Hepatocyte (in vitro differentiated cells): ENCODE measurements at regions not wholly inside any gene's neighbourhood (a gene's known extent, or its start where the extent isn't known, plus 50 kb on each side); places are given as distances from the start of the nearest gene placed in this dataset.

Source experiments
- DNase-seq: peaks from one replicate; pipeline ENCODE4 v3.0.0-alpha.2; 2016; ENCODE audit warnings: low spot score
- H2AFZ ChIP-seq: fragments of 200-600 bp; sonication (generic); 2 replicates; pipeline ENCODE4 v1.6.0; 2016; ENCODE audit warnings: antibody characterized with exemption, mild to moderate bottlenecking
- H3K27ac ChIP-seq: fragments of 200-600 bp; sonication (generic); 2 replicates; pipeline ENCODE4 v1.5.1; 2016; ENCODE audit warnings: mild to moderate bottlenecking
- H3K27me3 ChIP-seq: fragments of 200-600 bp; sonication (generic); 2 replicates; pipeline ENCODE4 v1.6.1; 2016
- H3K36me3 ChIP-seq: fragments of 200-600 bp; sonication (generic); replicated peaks from 2 replicates; pipeline ENCODE4 v1.5.1; 2016; ENCODE audit warnings: low read depth; ENCODE audit not compliant: insufficient read depth
- H3K4me1 ChIP-seq: fragments of 200-600 bp; sonication (generic); 2 replicates; pipeline ENCODE4 v1.5.1; 2016; ENCODE audit warnings: mild to moderate bottlenecking, moderate library complexity; ENCODE audit not compliant: insufficient read depth
- H3K4me2 ChIP-seq: fragments of 200-600 bp; sonication (generic); 2 replicates; pipeline ENCODE4 v1.6.0; 2016
- H3K4me3 ChIP-seq: fragments of 200-600 bp; sonication (generic); 2 replicates; pipeline ENCODE4 v1.5.1; 2016; ENCODE audit warnings: mild to moderate bottlenecking
- H3K79me2 ChIP-seq: fragments of 200-600 bp; sonication (generic); 2 replicates; pipeline ENCODE4 v1.6.0; 2017; ENCODE audit warnings: mild to moderate bottlenecking
- H3K9me2 ChIP-seq: fragments of 200-600 bp; sonication (generic); replicated peaks from 2 replicates; pipeline ENCODE4 v1.6.0; 2017; ENCODE audit warnings: mild to moderate bottlenecking; ENCODE audit not compliant: insufficient read depth
- H3K9me3 ChIP-seq: fragments of 200-600 bp; sonication (generic); 2 replicates; pipeline ENCODE4 v1.5.1; 2016; ENCODE audit warnings: low read depth, mild to moderate bottlenecking
- H4K20me1 ChIP-seq: fragments of 200-600 bp; sonication (generic); 2 replicates; pipeline ENCODE4 v1.6.0; 2016; ENCODE audit warnings: mild to moderate bottlenecking; ENCODE audit not compliant: insufficient read depth, poor library complexity, severe bottlenecking
- CTCF ChIP-seq: fragments of 200-600 bp; sonication (generic); IDR thresholded peaks from 2 replicates; pipeline ENCODE4 v1.5.1; 2016; ENCODE audit warnings: antibody characterized with exemption, mild to moderate bottlenecking; ENCODE audit not compliant: poor library complexity
- EZH2 ChIP-seq: fragments of 200-600 bp; sonication (generic); IDR thresholded peaks from 2 replicates; pipeline ENCODE4 v1.6.1; 2016; ENCODE audit warnings: antibody characterized with exemption, mild to moderate bottlenecking, borderline replicate concordance
- EZH2phosphoT487 ChIP-seq: fragments of 200-600 bp; sonication (generic); IDR thresholded peaks from one replicate; pipeline ENCODE4 v1.6.1; 2018; ENCODE audit warnings: antibody characterized with exemption, mild to moderate bottlenecking, low read depth, moderate library complexity; ENCODE audit not compliant: unreplicated experiment, severe bottlenecking
- WGBS: methylation state at CpG from one replicate; pipeline ENCODE4 v1.1.6; 2016; ENCODE audit warnings: low lambda C conversion rate; ENCODE audit errors: missing lambda C conversion rate; 5-methylcytosine and 5-hydroxymethylcytosine counted together

DNA sequence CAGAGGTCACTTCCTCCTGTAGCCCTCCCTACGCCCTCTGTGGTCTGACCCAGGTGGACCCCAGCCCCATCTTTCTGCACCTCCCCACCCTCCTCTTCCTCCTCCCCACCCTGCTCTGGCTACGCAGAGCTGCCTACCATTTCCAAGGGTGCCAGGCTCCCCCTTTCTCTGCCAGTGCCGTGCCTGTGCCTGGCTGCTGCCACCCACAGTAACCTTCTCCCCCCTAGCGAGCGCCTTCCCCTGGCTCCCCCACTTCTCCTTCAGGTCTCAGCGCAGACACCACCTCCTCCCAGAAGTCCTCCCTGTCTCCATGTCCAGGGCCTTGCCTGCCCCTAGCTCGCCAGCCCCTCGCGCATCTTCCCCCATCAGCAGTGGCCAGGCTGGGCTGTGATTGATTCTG lies 471.5 kb downstream of the PTPRU start:
- no peak for TF ChIP-seq EZH2
- no peak for TF ChIP-seq EZH2phosphoT487
- no peak for TF ChIP-seq CTCF
- no peak overlapping the region for H2AFZ ChIP-seq
- H3K4me2 ChIP-seq: no peak overlapping the region

DNA sequence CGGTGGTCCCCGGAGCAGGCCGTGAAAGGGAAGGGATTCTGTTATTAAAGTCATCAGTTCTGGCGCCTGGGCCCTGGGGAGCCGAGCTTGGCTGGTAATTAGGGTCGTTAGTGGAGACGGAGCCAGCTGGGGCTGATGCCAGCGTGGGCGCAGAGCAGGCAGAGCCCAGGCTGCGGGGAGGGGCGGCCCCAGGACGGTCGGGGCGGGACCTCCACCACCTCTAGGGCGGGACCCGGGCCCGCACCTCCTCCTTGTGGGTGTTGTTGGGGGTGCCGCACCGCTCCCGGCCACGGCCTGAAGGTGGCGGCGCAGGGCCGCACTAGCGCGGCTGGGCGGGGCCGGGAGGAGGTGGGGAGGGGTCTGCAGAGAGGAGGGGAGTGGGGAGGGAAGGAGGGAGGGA lies 470.6 kb downstream of the PTPRU start:
- Histone ChIP-seq H3K9me3 (no peaks in the 10 kb centered on the region), H3K36me3 (no peaks in the 10 kb centered on the region), H3K79me2 (no peaks in the 10 kb centered on the region), H3K27me3 (peaks cover 24% of the 10 kb centered on the region), H3K4me3 (no peak overlapping the region), H2AFZ (no peak overlapping the region), H3K4me1 (no peaks in the 10 kb centered on the region), H3K4me2 (peak overlapping the region; percentile 42), H3K27ac (no peak overlapping the region), H4K20me1 (no peaks in the 10 kb centered on the region), H3K9me2 (no peaks in the 10 kb centered on the region)
- TF ChIP-seq EZH2phosphoT487: no peak
- TF ChIP-seq CTCF: peak; percentile 50
- peak; percentile 72 for DNase-seq
- 5% methylated on average over 26 of the region's 28 CpGs for WGBS

More for the DNA sequence above, 471.5 kb downstream of the PTPRU start:
- Histone ChIP-seq H3K4me3 (no peak overlapping the region), H3K27ac (peak overlapping the region; percentile 82), H3K9me2 (no peaks in the 10 kb centered on the region), H3K4me1 (no peaks in the 10 kb centered on the region), H3K9me3 (no peaks in the 10 kb centered on the region), H3K36me3 (no peaks in the 10 kb centered on the region), H3K79me2 (no peaks in the 10 kb centered on the region), H4K20me1 (no peaks in the 10 kb centered on the region), H3K27me3 (peaks cover 24% of the 10 kb centered on the region)
- no peak for DNase-seq
- 83% methylated on average over 9 of the region's 9 CpGs for WGBS

DNA sequence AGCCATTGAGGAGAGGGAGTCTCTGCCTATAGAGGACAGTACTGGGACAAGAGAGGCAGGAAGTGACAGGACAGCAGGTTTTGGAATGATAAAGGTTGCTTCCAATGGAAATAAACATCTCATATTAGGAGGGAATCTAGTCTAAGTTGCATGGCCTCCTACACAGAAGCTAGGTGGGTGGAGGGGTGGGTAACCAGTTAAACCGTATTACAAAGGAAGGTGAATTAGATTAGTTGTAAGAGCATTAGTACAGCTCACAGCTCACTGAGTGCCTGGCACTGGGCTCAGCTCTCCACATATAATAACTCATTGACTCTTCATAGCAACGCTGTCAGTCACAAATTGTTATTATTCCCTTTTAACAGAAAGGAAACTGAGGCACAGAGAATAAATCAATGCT lies 468.1 kb downstream of the PTPRU start:
- Histone ChIP-seq H3K9me2 (no peaks in the 10 kb centered on the region), H2AFZ (no peak overlapping the region), H3K4me3 (no peak overlapping the region), H3K4me1 (no peaks in the 10 kb centered on the region), H3K79me2 (no peaks in the 10 kb centered on the region), H3K27me3 (peaks cover 33% of the 10 kb centered on the region), H4K20me1 (no peaks in the 10 kb centered on the region), H3K36me3 (no peaks in the 10 kb centered on the region), H3K27ac (no peak overlapping the region), H3K9me3 (no peaks in the 10 kb centered on the region), H3K4me2 (no peak overlapping the region)
- TF ChIP-seq EZH2phosphoT487: no peak
- no peak for TF ChIP-seq CTCF
- TF ChIP-seq EZH2: no peak
- 69% methylated on average over 2 of the region's 2 CpGs for WGBS
- no peak for DNase-seq
